Right lung (tissue), 2 donors: ENCODE measurements at regions not wholly inside any gene's neighbourhood (a gene's known extent, or its start where the extent isn't known, plus 50 kb on each side); places are given as distances from the start of the nearest gene placed in this dataset.

Experiments used
- DNase-seq, 2 donors: peaks; one replicate each; pipeline ENCODE4 v3.0.0-alpha.2; 2013

DNA sequence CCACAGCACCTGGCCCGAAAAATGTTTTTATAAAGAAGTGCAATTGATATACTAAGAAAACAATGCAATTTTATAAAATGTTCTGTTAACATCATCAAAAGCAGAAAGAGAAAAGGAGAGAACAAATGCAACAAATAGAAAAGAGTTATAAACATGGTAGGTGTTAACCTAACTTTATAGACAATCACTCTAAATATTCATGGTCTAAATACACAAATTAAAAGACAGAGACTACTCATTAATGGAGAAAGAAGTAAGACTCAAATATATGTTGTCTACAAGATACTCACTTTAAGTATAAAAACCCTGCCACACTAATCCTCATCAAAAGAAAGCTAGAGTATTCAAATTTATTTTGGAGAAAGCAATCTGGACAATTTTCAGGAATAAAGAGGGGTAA is 425.3 kb upstream of the ANKRD30A start:
- DNase-seq = no peak

DNA sequence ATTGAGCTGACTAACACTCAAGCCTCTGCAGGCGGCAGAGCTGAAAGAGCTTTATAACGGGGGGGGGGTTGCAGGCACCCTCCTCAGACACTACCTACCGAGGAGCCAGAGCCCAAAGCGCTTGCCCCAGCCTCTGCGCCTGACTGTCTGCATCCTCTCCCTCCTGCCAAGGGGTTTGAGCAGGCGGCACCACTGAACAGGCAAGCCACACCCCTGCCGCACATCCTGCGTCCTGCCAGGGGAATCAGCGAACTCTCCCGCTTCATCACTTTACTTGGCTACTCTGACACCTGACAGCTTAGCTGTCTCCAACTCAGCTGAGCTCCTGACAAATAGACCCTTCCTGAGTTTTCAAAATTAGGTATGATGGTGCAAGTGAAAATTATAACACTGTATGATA is 432.6 kb upstream of the ANKRD30A start:
- DNase-seq = no peak

DNA sequence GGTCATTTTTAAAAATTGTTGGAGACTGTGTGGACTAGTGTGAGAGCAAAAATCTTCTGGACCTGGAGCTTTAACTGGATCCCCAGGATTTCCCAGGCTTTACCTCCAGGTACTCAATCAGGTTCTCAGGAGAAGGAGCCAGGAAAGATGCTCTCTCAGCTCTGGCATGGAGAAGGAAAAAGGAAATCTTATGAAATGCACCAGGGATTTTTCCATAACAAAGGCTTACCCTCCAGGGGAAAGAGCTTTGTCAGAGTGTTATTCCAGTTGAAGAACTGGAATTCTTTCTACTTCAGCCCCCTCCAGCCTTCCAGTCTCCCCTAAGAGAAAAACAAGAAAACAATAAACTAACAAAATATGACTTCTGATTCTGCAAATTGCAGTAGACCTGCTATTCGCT is 436.7 kb upstream of the ANKRD30A start:
- DNase-seq = no peak

DNA sequence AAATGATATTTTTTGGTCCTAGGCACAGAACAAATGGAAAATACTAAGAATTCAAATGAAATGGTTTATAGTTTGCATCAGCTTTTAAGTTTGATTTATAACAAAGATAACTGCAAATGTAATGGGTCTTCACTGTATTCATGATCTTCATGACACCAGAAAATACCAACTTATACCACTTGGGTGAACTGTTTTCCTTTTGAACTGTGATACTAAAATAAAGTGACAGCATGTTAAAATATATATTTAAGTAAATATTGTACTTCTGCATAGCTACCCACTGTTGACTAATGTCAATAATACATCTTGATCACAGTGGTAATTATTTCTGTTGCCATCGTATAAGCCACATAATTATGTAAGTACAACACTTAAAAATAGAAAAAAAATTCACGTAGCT is 442.0 kb upstream of the ANKRD30A start:
- DNase-seq = no peak

DNA sequence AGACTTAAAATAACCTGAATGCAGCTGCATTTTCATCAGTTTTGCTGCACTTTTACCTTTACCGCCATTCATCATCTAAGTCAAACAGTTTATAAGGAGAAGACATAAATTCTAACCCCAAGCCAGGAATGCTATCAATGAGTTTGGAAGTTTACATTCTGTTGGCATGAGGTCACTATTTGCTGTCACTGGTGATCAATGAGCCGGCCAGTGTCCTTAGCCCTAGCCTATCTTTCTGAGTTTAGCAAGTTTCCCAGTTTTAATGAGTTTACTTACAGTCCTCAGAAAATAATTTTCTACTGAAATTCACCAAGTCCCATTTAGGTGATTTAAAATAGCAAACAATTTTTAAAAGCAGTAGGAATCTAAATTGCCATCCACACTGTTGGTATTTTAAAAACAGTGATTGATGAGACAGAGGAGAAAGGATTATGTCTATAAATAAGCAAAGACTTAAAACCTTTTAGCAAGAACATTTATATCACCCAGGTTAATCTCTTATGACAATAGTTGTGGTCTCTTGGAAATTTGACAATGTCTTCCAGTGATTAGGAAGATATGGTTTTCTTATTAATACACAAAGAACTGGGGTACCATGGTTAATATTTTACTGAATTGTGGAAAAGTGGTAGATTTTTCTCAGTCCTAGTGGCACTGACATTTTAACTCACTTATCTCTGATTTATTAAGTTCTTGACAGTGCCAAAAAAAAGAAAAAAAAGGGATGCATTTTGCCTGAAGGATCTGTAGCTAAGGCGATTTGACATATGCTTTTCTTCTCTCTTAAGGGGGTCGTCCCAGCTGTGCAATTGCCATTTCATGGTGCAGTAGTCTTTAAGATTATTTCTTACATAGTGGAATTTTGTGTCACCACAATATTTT is 443.4 kb upstream of the ANKRD30A start:
- no peak for DNase-seq

DNA sequence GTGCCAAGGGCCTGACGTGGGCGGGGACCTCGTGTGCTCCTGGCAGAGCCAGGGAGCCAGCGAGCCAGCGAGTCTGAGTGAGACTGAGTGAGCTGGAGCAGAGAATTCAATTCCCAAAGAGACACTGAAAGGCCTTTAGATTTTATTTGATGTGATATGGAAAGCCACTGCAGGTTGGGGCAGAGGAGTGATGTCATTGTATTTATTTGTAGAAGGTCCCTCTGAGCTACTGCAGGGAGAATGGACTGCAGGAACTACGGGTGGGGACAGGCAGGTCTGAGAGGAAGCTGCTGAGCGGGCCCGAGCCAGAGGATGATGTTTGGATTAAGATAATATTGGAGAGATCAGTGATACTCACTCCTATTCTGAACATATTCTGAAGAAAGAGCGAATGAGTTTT is 445.8 kb upstream of the ANKRD30A start:
- no peak for DNase-seq

DNA sequence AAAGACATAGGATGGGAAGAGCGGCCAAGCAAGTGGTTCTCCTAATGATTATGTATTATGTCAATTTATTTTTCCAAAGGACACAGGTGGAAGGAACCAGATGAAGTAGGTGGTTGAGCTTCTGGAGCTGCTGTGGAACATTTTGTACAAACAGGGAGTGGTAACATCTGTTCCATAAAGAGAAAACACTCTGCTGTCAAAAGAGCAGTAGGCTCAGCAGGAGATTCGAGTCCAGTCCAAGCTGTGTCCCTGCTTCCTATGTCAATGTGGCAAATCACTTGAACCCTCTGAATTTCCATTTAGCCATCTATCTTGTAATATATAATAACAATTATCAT is 448.0 kb upstream of the ANKRD30A start:
- no peak for DNase-seq

DNA sequence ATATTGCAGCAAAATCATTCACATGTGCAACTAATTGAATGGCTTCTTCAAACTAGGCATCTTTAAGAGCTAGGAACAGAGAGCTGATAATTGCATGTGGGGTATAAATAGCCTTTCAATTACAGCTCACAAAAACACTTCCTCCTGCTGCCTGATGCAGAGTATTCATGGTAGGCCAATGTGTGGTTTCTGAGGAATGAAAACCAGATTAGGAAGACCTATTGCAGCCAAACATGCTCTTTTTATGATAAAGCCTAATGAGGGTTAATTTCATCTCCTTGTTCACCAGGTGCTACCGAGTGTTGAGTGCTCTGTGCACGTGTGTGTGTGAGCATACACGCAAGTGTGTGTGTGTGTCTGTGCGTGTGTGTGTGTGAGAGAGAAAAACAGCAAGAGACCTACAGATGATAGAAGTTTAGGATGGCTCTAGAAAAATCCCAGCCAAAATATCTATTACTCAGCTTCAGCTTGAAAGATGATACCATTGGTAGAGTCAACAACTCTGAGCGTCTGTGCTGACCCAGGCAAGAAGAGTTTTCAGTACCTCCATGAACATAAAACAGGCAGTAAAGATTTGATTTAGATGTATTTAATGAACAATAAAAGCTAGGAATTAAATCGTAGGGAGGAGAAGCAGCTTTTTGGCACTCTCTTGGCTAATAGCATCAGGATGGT is 448.5 kb upstream of the ANKRD30A start:
- no peak for DNase-seq

DNA sequence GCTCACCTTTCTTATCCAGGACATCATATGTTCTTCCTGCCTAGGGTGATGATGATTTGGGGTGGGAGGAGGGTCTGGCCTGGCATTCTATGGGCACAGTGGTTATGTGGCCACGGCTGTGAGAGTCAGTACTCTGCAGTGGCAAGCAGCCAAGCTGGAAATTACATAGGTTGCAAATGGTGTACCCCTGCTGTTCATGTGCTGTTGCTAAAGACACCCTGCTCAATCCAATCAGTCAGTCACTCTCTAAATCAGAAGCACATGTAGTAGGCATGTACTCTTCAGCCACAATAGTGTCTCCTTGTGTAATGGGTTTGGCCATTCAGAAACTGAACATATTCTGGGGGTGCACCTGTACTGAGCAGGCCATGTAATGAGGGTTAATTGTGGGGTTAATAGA is 449.1 kb upstream of the ANKRD30A start:
- no peak for DNase-seq

DNA sequence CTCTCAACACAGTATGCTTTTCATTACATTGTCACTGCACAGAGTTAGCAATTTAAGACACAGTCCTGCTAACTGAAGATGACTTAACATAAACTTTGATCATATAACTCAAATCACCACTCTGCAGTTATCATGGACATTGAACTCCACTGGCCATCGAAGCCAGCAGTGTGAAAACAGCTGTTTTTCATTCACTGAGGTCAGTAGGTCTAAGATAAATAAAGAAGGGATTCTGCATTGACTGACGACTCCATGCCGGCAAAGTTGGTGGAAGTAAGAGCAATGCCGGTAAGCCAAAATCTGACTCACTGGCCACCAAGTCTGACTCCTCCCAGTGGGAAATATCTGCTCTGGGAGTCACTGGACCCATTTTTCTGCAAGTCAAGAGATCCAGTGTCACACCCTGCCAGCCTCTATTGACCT is 449.9 kb upstream of the ANKRD30A start:
- no peak for DNase-seq

DNA sequence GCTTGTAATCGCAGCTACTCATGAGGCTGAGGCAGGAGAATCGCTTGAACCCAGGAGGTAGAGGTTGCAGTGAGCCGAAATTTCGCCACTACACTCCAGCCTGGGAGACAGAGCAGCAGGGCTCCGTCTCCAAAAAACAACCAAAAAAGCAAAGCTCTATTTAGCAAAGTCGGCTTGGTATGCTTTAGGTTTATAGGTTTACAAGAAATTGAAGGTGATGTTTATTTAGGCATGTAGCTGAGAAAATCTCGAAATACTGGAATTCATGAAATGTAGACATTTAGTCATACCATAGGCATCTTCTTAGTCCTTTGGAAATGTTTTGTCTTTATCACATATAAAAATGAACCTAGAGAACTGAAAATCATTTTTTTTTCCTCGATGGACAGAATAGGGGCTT is 453.8 kb upstream of the ANKRD30A start:
- no peak for DNase-seq

DNA sequence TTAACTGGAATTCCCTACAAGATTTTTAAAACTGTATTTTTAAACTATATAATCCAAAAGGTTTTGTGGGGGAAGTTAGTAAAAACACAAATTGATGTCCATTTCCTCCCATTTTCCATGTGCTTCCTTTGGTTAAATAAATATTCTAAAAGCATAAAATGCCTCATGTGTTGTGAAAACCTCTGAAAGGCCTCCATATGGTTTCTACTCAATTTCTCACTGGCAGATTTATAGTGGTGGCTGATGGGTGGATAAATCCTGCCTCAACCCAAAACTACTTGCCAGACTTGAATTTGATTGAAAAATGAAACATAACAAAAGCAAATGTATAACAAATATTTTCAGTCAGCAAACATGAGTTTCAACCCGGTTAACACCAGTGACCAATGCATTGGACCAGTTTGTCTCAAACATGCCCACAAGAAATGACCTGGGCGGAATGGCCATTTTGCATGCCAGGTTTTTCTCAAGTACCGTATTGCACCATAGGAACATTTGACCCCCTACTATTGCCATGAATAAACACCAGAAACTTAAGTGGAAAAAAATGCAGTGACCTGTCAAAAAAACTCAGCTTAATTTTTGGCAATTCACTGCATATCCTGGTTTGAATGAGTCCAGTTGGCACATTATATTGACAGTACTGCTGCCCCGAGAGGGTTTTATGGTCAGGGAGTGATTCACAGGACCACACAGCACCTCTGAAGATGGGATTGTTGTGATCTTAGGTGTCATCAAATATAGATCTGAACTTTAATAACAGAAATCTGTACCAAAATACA is 454.6 kb upstream of the ANKRD30A start:
- DNase-seq = no peak

DNA sequence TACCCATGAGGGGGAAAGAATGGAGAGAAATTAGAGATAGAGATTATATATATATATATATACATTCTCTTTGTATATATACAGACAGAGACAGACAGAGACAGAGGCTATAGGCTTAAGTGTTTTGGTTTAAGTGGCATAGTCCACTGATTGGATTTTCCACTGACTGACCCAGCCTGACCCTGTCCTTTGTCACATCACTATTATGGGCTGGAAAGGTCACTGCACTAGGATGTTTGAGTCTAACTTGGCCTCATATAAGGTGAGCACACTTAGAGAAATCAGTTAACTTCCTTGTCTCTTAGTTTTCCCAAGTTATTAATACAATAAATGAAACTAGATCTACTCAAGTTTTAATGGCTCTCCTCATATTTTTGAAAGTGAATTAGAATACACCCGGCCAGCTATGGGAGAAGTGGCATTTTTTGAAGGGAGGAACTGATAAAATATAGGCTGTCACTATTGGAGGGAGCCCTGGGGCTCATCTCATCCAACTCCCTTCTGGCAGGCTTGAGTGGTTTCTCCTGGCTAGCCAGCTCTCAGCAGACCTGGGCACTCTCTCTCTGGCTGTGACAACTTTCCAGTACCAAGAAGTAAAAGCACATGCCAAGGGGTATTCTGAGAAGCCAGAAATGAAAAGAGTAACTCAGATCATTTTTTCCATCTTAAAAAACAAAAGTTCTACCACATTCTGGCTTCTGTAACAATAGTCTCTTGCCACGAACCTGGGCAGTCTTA is 455.6 kb upstream of the ANKRD30A start:
- DNase-seq = no peak

DNA sequence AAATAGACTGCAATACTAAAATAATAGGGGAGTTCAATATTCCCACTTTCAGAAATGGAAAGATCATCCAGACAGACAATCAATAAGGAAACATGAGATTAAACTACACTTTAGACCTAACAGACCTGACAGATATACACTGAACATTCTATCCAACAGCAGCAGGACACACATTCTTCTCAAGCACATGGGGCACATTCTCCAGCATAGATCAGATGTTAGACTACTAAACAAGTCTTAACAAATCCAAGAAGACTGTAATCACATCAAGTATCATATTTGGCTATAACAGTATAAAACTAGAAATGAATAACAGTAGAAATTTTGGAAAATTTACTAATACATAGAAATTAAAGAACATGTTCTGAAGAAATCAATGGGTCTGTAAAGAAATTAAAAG is 458.9 kb upstream of the ANKRD30A start:
- no peak for DNase-seq

DNA sequence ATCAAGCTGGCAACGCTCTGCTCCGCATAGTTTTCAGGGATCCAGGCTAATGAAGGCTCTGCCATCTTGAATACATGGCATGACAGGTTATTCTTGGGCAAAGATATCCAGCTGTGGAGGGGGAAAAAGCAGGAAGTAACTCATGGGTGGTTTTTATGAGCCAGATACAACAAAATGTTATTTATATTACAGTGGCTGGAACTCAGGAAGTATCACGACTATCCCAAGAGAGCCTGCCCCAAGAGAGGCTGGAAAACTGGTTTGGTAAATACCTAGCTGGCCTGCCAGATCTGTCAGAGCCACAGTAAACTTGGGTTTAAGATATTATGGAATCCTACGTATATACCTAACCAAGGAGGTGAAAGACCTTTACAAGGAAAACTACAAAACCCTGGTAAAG is 462.8 kb upstream of the ANKRD30A start:
- no peak for DNase-seq

DNA sequence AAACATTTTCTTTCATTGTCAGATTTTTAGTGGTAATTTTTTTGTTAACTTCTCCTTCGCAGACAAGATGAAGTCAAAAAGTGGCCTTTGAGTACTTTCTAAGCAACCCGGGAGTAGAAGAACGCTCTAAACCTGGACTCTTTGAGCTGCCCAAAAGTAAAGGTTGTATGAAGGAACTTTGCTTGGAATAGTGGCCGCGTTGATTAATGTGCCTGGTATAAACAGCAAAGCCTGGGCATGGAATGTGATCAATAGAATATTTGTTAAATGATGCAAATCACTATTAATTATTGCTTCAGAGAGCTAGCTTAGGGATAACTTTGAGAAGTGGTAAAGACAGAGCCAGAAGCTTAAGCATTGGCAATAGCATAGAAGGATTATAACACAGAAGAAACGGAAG is 475.1 kb upstream of the ANKRD30A start:
- DNase-seq = no peak

DNA sequence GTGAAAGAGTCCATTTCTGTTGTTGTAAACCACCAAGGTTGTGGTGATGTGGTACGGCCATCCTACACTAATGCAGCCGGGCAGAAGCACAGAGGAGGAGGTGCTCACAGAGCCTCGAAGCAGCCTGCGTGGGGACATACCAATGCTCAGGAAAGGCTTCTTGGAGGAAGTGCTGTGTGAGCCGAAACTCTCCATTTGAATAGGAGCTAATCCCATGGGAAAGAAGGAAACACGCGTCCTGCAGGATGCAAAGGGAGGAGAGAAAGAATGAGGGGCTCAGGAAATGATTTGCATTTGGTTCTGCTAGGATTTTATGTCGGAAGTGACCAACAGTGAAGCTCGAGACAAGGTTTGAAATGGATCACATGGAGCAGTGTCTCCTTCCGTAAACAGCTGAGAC is 477.9 kb upstream of the ANKRD30A start:
- no peak for DNase-seq

DNA sequence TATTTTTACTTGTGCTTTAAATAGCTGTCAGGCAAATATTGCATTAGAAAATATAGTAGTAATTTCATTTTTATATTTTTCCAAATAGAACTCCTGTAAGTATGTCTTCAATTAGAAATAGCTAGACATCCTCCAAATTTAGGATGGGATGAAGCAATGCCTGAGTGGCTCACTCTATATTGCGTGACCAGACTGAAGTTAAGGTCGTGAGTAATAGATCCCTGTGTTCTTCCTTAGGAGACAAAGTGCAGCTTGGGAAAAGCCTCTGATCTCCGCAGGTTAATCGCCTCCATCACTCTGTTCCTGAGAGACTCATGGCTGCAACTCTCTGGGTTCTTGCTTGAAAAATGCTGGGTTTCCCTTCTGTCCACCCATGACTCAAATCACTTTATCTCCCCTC is 484.8 kb upstream of the ANKRD30A start:
- DNase-seq = no peak

DNA sequence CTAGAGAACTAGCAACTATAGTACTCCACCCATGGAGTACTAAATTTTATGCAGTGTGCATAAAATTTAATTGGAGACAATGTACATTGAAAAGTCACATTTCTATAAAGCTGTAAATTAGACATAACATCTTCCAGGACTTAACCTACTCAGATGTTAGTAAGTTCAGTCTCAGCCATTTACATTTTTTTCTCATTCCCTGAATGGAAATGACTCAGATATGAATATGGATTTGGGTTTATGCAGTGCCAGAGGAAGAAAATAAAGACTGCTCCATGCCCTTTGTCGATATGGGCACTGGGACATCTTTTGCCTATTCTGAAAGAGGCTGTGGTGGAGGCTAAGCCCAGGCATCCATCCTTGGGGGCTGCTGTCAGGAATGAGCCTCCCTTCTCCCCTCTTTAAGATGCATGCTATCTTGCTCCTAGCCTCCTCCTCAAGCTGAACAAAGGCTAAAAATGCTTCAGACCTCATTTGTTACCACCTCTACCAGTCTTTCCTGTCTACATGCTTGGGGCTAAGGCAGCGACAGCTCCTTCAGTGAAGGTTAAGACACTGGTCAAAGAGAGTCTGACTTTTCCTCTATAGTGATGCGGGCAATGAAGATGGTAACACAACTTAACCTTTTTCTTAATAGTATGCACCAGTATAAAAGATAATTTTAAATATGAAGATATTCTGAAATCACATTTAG is 486.8 kb upstream of the ANKRD30A start:
- DNase-seq = no peak

DNA sequence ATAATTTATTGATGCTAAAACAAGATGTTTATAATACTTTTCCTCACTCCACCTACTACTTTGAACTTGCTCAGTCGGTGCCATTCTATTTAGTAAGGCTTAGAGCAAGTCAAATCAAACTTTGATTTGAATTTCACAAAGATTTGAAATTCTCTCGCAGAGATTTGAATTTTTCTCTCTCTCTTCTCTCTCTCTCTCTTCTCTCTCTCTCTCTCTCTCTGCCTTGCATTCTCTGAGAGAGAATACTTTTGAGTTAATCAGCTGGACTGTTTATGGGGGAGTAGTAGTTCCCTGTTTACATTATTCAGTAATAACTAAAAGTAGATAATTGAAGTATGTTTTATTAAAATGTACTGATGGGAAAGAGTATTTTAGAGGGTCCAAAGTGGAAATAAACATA is 488.5 kb upstream of the ANKRD30A start:
- DNase-seq = no peak

DNA sequence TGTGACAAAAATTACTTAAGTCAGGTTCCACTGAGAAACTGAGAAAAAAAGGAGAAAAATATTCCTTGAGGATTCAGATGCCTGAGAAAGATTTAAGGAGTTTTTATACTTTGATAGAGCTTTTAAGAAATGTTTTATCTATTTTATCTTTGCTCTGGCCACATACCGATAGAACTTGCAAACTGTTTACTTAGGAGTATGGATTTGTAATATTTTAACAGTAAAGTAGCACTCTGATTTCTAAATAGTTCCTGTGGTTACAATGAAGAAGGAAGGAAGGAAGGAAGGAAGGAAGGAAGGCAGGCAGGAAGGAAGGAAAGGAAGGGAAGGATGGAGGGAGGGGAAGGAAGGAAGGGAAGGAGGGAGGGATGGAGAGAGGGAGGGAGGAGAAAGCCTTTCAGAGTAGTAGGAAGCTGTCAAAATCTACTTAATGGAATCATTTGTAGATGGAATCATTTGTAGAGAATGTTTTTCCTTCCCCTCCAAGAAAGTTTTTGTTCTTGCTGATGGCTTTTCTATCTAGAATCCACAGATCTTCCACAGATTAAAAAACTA is 489.0 kb upstream of the ANKRD30A start:
- no peak for DNase-seq
